B cell (primary cell): ENCODE measurements at regions not wholly inside any gene's neighbourhood (a gene's known extent, or its start where the extent isn't known, plus 50 kb on each side); places are given as distances from the start of the nearest gene placed in this dataset.

Experiments used
- ATAC-seq: fragments of 200-7000 bp; cut with Tn5 transposase; one replicate; pipeline ENCODE4 v1.10.0; 2021; ENCODE audit warnings: low read depth, mild to moderate bottlenecking, moderate number of reproducible peaks, moderate library complexity
- CTCF ChIA-PET: fragments of 350-600 bp; sonication (Branson Sonifier 250); formaldehyde crosslinking; loops from one replicate; lab custom pipeline; 2021; ENCODE audit warnings: antibody characterized with exemption, inconsistent platforms; lab: Charles Lee
- POLR2A ChIA-PET: fragments of 350-600 bp; sonication (Branson Sonifier 250); formaldehyde crosslinking; loops from one replicate; lab custom pipeline; 2021; ENCODE audit warnings: antibody characterized with exemption; lab: Charles Lee
- DNase-seq: peaks from one replicate; pipeline ENCODE4 v3.0.0; 2013
- H2AFZ ChIP-seq: 2 replicates; pipeline ENCODE4 v1.6.1; 2012; ENCODE audit warnings: mild to moderate bottlenecking, low read depth, low read length; ENCODE audit not compliant: insufficient read depth, poor library complexity, severe bottlenecking
- H3K27ac ChIP-seq, 2 donors: 1 replicate in 1 of 2; 2 replicates in 1 of 2; pipeline ENCODE4 v1.5.1; 2012 to 2013; ENCODE audit warnings: low read length in 2 of 2, mild to moderate bottlenecking in 2 of 2, moderate library complexity in 1 of 2
- H3K27me3 ChIP-seq, 4 experiments: fragments of 200-600 bp in 1 of 4; sonication (generic) in 1 of 4; replicated peaks in 1 of 4; 1 replicate in 2 of 4; 2 replicates in 2 of 4; pipeline versions ENCODE4 v1.6.1 to v1.7.0; 2013 to 2016; ENCODE audit warnings: low read length in 3 of 4, mild to moderate bottlenecking in 2 of 4, mixed read lengths in 1 of 4, moderate library complexity in 1 of 4; ENCODE audit not compliant: insufficient read depth in 4 of 4, control insufficient read depth in 3 of 4; ENCODE audit errors: control extremely low read depth in 1 of 4
- H3K36me3 ChIP-seq, 2 experiments: replicated peaks in 1 of 2; 1 replicate in 1 of 2; 2 replicates in 1 of 2; pipeline versions ENCODE4 v1.6.1 to v1.7.1; 2013; ENCODE audit warnings: low read length in 1 of 2; ENCODE audit not compliant: insufficient read depth in 2 of 2, control insufficient read depth in 1 of 2; ENCODE audit errors: control extremely low read depth in 1 of 2, extremely low read depth in 1 of 2
- H3K4me1 ChIP-seq, 2 donors: fragments of 200-600 bp in 1 of 2; sonication (generic) in 1 of 2; 1 replicate in 1 of 2; 2 replicates in 1 of 2; pipeline versions ENCODE4 v1.5.1 to v1.6.1; 2013 to 2017; ENCODE audit warnings: low read length in 2 of 2; ENCODE audit not compliant: control insufficient read depth in 2 of 2, insufficient read depth in 2 of 2
- H3K4me2 ChIP-seq: replicated peaks from 2 replicates; pipeline ENCODE3; 2012; ENCODE audit warnings: mild to moderate bottlenecking, low read depth, low read length; ENCODE audit not compliant: poor library complexity, severe bottlenecking
- H3K4me3 ChIP-seq, 5 experiments: fragments of 200-600 bp in 1 of 5; sonication (generic) in 1 of 5; 1 replicate in 3 of 5; 2 replicates in 2 of 5; pipeline versions ENCODE4 v1.5.1 to v1.7.0; 2011 to 2016; ENCODE audit warnings: low read length in 4 of 5, mild to moderate bottlenecking in 4 of 5, low read depth in 2 of 5, control low read depth in 1 of 5, moderate library complexity in 1 of 5; ENCODE audit not compliant: insufficient read depth in 1 of 5; ENCODE audit errors: control extremely low read depth in 1 of 5, extremely low read depth in 1 of 5
- H3K79me2 ChIP-seq: fragments of 200-600 bp; sonication (generic); one replicate; pipeline ENCODE4 v1.6.0; 2016; ENCODE audit warnings: low read length; ENCODE audit not compliant: control insufficient read depth, insufficient read depth
- H3K9ac ChIP-seq: fragments of 200-600 bp; sonication (generic); 2 replicates; pipeline ENCODE4 v1.6.1; 2017; ENCODE audit warnings: mild to moderate bottlenecking, low read length, moderate library complexity
- H3K9me3 ChIP-seq, 3 donors: one replicate each; pipeline versions ENCODE4 v1.6.1 to v1.7.1; 2013; ENCODE audit warnings: low read length in 2 of 3; ENCODE audit not compliant: control insufficient read depth in 2 of 3, insufficient read depth in 1 of 3; ENCODE audit errors: control extremely low read depth in 1 of 3
- H4K20me1 ChIP-seq: 2 replicates; pipeline ENCODE4 v1.6.0; 2012; ENCODE audit warnings: mild to moderate bottlenecking, low read length; ENCODE audit not compliant: insufficient read depth, control insufficient read depth, poor library complexity, severe bottlenecking
- H3K27ac Mint-ChIP-seq: one replicate; pipeline ENCODE4 v1.8.0; 2021; ENCODE audit warnings: mixed read lengths
- H3K27me3 Mint-ChIP-seq: one replicate; pipeline ENCODE4 v1.8.0; 2021; ENCODE audit warnings: mixed read lengths
- H3K4me1 Mint-ChIP-seq: one replicate; pipeline ENCODE4 v1.8.0; 2021; ENCODE audit warnings: mixed read lengths
- H3K4me3 Mint-ChIP-seq: one replicate; pipeline ENCODE4 v1.8.0; 2021; ENCODE audit warnings: mixed read lengths
- H3K9me3 Mint-ChIP-seq: one replicate; pipeline ENCODE4 v1.8.0; 2022; ENCODE audit warnings: mixed read lengths; ENCODE audit not compliant: insufficient read depth
- EZH2 ChIP-seq: IDR thresholded peaks from 2 replicates; pipeline ENCODE4 v1.6.1; 2012; ENCODE audit warnings: borderline replicate concordance, low read depth, mild to moderate bottlenecking, moderate library complexity, low read length; ENCODE audit not compliant: insufficient read depth, poor library complexity, severe bottlenecking
- WGBS: methylation state at CpG from one replicate; pipeline ENCODE4 v1.1.5; 2013; ENCODE audit warnings: missing lambda C conversion rate; ENCODE audit not compliant: insufficient coverage; 5-methylcytosine and 5-hydroxymethylcytosine counted together
- intact Hi-C: fragments of 100-400 bp; cut with micrococcal nuclease; formaldehyde crosslinking; loops from one replicate; pipeline ENCODE4 v1.10.0; 2022
- TF ChIP-seq, protein P1 (sequence below): fragments of 200-600 bp; IDR thresholded peaks from one replicate; pipeline ENCODE4 v1.8.0; 2022; ENCODE audit warnings: antibody characterized with exemption, mild to moderate bottlenecking

- Histone ChIP-seq H2AFZ (no peak overlapping the region), H3K4me1 (no peaks in the 10 kb centered on the region), H3K27me3 (no peaks in the 10 kb centered on the region), H3K9ac (no peak overlapping the region), H3K79me2 (no peaks in the 10 kb centered on the region), H3K4me2 (no peak overlapping the region), H3K9me3 (no peaks in the 10 kb centered on the region), H3K27ac (no peak overlapping the region), H4K20me1 (no peaks in the 10 kb centered on the region), H3K4me3 (no peak overlapping the region), H3K36me3 (no peaks in the 10 kb centered on the region)
- Mint-ChIP-seq H3K4me1 (no peaks in the 10 kb centered on the region), H3K9me3 (no peaks in the 10 kb centered on the region), H3K27ac (no peak overlapping the region), H3K4me3 (no peak overlapping the region), H3K27me3 (no peaks in the 10 kb centered on the region)
- ATAC-seq (no peak), DNase-seq (no peak)
- TF ChIP-seq, protein P1, sequence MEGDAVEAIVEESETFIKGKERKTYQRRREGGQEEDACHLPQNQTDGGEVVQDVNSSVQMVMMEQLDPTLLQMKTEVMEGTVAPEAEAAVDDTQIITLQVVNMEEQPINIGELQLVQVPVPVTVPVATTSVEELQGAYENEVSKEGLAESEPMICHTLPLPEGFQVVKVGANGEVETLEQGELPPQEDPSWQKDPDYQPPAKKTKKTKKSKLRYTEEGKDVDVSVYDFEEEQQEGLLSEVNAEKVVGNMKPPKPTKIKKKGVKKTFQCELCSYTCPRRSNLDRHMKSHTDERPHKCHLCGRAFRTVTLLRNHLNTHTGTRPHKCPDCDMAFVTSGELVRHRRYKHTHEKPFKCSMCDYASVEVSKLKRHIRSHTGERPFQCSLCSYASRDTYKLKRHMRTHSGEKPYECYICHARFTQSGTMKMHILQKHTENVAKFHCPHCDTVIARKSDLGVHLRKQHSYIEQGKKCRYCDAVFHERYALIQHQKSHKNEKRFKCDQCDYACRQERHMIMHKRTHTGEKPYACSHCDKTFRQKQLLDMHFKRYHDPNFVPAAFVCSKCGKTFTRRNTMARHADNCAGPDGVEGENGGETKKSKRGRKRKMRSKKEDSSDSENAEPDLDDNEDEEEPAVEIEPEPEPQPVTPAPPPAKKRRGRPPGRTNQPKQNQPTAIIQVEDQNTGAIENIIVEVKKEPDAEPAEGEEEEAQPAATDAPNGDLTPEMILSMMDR, result no peak
- no peak for TF ChIP-seq EZH2
- ChIA-PET POLR2A (no interaction called here), CTCF (no interaction called here)
- 100% methylated on average over 2 of the region's 3 CpGs for WGBS
- intact Hi-C loops, result no loop called here
These were observed 348.4 kb upstream of the PLSCR5 start for GRCh38 chr3:146953511-146953981.

GRCh38 chr3:146948985-146949384 lies 343.8 kb upstream of the PLSCR5 start:
- no peak overlapping the region for H2AFZ ChIP-seq
- no CpG with 5 or more reads among the region's 8 CpGs for WGBS
- no peak overlapping the region for H3K27ac ChIP-seq
- intact Hi-C loops, result no loop called here
- no peaks in the 10 kb centered on the region for H4K20me1 ChIP-seq
- CTCF ChIA-PET, result no interaction called here
- no peak overlapping the region for H3K4me2 ChIP-seq
- no peak overlapping the region for H3K4me3 Mint-ChIP-seq
- H3K36me3 ChIP-seq, result no peaks in the 10 kb centered on the region
- H3K27me3 Mint-ChIP-seq, result no peaks in the 10 kb centered on the region
- H3K27ac Mint-ChIP-seq, result no peak overlapping the region
- H3K79me2 ChIP-seq, result no peaks in the 10 kb centered on the region
- no peaks in the 10 kb centered on the region for H3K4me1 Mint-ChIP-seq
- H3K9me3 ChIP-seq, result no peaks in the 10 kb centered on the region
- no peaks in the 10 kb centered on the region for H3K4me1 ChIP-seq
- POLR2A ChIA-PET, result no interaction called here
- DNase-seq, result no peak
- no peaks in the 10 kb centered on the region for H3K27me3 ChIP-seq
- H3K9me3 Mint-ChIP-seq, result no peaks in the 10 kb centered on the region
- no peak overlapping the region for H3K4me3 ChIP-seq
- ATAC-seq, result no peak
- TF ChIP-seq EZH2, result no peak
- TF ChIP-seq, protein P1, result no peak
- H3K9ac ChIP-seq, result no peak overlapping the region
